ENCODE measurements at regions not wholly inside any gene's neighbourhood (a gene's known extent, or its start where the extent isn't known, plus 50 kb on each side); places are given as distances from the start of the nearest gene placed in this dataset.
"Not testable (repeated sequence)": the region's sequence is repeated elsewhere in the genome, so short reads cannot be mapped to it uniquely, and the experiment has no call there.

- Mint-ChIP-seq H3K9me3 (peaks cover 6% of the 10 kb centered on the region), H3K27ac (no peak overlapping the region), H3K27me3 (peaks cover 5% of the 10 kb centered on the region), H3K4me3 (no peak overlapping the region), H3K4me1 (ENCODE audit: low read depth) (no peaks in the 10 kb centered on the region), H3K36me3 (ENCODE audit: low read depth) (no peaks in the 10 kb centered on the region)
These were observed 175.6 kb upstream of the C1orf174 start for GRCh38 chr1:4075436-4076225.

GRCh38 chr1:4076346-4076745 is 176.3 kb upstream of the C1orf174 start:
- Mint-ChIP-seq H3K27me3 (peaks cover 5% of the 10 kb centered on the region), H3K4me1 (ENCODE audit: low read depth) (no peaks in the 10 kb centered on the region), H3K9me3 (peaks cover 6% of the 10 kb centered on the region), H3K4me3 (no peak overlapping the region), H3K27ac (no peak overlapping the region), H3K36me3 (ENCODE audit: low read depth) (no peaks in the 10 kb centered on the region)

DNA sequence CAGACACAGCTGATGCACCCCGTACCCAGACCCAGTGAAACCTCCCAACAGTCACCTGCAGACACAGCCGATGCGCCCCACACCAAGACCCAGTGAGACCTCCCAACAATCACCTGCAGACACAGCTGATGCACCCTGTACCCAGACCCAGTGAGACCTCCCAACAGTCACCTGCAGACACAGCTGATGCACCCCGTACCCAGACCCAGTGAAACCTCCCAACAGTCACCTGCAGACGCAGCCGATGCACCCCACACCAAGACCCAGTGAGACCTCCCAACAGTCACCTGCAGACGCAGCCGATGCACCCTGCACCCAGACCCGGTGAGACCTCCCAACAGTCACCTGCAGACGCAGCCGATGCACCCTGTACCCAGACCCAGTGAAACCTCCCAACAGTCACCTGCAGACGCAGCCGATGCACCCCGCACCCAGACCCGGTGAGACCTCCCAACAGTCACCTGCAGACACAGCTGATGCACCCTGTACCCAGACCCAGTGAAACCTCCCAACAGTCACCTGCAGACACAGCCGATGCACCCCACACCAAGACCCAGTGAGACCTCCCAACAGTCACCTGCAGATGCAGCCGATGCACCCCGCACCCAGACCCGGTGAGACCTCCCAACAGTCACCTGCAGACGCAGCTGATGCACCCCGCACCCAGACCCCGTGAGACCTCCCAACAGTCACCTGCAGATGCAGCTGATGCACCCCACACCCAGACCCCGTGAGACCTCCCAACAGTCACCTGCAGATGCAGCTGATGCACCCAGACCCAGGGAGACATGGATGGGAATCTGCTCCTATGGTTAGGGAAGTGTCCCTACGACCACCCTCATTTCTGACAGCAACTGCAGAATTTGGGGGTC is 178.3 kb upstream of the C1orf174 start:
- not testable (repeated sequence) for H3K4me1 Mint-ChIP-seq (ENCODE audit: low read depth); H3K27me3 Mint-ChIP-seq; H3K36me3 Mint-ChIP-seq (ENCODE audit: low read depth); H3K4me3 Mint-ChIP-seq; H3K27ac Mint-ChIP-seq; H3K9me3 Mint-ChIP-seq

DNA sequence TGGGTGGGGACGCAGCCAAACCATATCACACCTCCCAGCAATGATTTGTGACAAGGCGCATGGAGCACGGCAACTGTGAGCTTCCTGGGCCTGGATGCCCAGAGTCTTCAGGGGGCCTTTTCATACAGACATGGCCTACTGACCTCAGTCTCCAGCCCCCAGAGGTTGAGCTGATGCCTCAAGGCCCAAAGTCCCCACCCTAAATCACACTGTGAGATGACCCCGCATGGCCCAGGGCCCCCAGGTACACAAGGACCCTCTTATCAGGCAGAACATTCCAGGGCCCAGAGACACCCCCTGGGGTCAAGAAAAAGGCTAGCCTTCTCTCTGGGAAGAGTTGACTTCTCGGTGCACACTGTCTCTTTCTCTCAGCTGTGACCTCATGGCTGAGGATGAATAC is 179.7 kb upstream of the C1orf174 start:
- no peak overlapping the region for H3K4me3 Mint-ChIP-seq
- H3K9me3 Mint-ChIP-seq = peaks cover 6% of the 10 kb centered on the region
- H3K4me1 Mint-ChIP-seq (ENCODE audit: low read depth) = no peaks in the 10 kb centered on the region
- H3K36me3 Mint-ChIP-seq (ENCODE audit: low read depth) = no peaks in the 10 kb centered on the region
- H3K27me3 Mint-ChIP-seq = no peaks in the 10 kb centered on the region
- no peak overlapping the region for H3K27ac Mint-ChIP-seq

GRCh38 chr1:4081806-4082711 is 182.0 kb upstream of the C1orf174 start:
- Mint-ChIP-seq H3K4me3 (no peak overlapping the region), H3K36me3 (ENCODE audit: low read depth) (no peaks in the 10 kb centered on the region), H3K9me3 (peaks cover 6% of the 10 kb centered on the region), H3K27me3 (no peaks in the 10 kb centered on the region), H3K27ac (no peak overlapping the region), H3K4me1 (ENCODE audit: low read depth) (no peaks in the 10 kb centered on the region)

DNA sequence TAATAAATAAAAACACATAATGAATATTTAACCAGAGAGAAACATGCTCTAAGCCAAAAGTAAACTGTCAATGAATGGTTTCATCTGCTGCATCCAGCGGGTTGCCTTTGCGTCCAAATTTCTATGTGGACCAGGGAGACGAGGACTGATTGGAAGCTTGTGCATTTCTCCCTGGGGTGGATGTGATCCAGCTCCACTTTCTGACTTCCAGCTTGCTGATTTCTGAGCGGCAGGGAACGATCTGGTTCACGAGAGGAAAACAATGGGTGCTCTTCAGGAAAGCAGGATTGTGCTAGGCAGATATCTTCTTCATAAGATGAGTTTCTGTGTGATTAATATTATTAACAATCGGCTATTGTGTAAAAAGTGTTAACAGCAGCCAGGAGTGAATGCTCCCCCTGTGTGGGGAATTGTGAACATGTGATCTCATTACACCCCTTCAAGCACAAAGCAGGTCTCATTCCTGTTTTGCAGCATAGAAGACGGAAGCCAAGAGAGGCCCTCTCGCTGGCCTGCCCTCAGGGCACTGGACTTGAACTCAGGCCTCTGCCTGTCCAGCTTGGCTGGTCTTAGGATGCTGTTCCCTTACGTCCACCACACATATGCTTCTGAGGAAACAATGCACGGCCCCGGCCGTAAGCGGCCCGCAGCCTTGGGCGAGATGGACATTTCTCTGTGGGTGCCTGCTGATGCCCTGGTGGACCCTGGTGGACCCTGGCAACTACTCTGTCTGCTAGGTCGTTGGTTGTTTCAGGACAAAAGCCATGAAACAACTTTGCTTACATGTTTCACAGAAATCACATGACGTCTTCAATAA is 183.4 kb upstream of the C1orf174 start:
- H3K27ac Mint-ChIP-seq = no peak overlapping the region
- peaks cover 6% of the 10 kb centered on the region for H3K9me3 Mint-ChIP-seq
- H3K4me3 Mint-ChIP-seq = no peak overlapping the region
- H3K36me3 Mint-ChIP-seq (ENCODE audit: low read depth) = no peaks in the 10 kb centered on the region
- no peaks in the 10 kb centered on the region for H3K27me3 Mint-ChIP-seq
- no peaks in the 10 kb centered on the region for H3K4me1 Mint-ChIP-seq (ENCODE audit: low read depth)

DNA sequence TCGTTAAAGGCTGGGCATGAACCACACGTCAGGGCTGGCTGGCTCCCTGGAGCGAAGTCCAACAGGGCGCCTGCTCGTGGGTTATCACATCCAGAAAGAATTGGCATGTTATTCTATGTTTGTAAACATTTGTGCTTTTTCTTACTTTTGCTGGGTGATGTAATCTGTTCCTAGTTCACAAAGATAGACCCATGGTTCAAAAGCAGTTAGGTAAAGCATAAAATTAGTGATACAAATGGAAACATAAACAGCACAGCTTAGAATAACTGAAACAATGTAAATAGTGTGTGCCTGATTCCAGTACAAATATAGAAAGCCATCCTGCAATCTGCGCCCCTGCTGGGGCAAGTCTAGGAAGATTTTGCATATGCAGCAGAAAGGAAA is 184.0 kb upstream of the C1orf174 start:
- peaks cover 5% of the 10 kb centered on the region for H3K9me3 Mint-ChIP-seq
- H3K4me3 Mint-ChIP-seq = no peak overlapping the region
- H3K4me1 Mint-ChIP-seq (ENCODE audit: low read depth) = no peaks in the 10 kb centered on the region
- H3K36me3 Mint-ChIP-seq (ENCODE audit: low read depth) = no peaks in the 10 kb centered on the region
- H3K27ac Mint-ChIP-seq = no peak overlapping the region
- peaks cover under 1% of the 10 kb centered on the region for H3K27me3 Mint-ChIP-seq

GRCh38 chr1:4084446-4084845 is 184.4 kb upstream of the C1orf174 start:
- Mint-ChIP-seq H3K27me3 (peaks cover 3% of the 10 kb centered on the region), H3K27ac (no peak overlapping the region), H3K9me3 (peaks cover under 1% of the 10 kb centered on the region), H3K4me3 (no peak overlapping the region), H3K4me1 (ENCODE audit: low read depth) (no peaks in the 10 kb centered on the region), H3K36me3 (ENCODE audit: low read depth) (no peaks in the 10 kb centered on the region)

DNA sequence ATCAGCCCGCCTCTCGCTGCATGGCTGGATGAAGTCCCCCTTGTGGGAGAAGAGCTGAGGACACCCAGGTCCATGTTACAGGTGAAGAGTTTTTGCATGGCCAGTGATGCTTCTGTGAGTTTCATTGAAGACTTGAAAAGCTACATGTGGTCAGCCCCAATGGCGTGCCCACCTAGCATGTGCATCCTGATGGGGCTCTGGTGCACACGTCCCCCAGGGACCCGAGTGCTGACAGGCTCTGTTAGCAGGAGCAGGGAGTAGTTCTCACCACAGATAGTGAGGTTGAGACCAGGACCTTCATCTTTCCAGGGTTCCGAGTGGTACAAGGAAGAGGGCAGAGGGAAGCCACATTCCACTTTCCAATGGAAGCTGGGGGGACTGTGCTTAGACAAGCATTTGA is 184.8 kb upstream of the C1orf174 start:
- Mint-ChIP-seq H3K27ac (no peak overlapping the region), H3K4me1 (ENCODE audit: low read depth) (no peaks in the 10 kb centered on the region), H3K36me3 (ENCODE audit: low read depth) (no peaks in the 10 kb centered on the region), H3K9me3 (no peaks in the 10 kb centered on the region), H3K4me3 (no peak overlapping the region), H3K27me3 (peaks cover 3% of the 10 kb centered on the region)

- no peak overlapping the region for H3K4me3 Mint-ChIP-seq
- no peak overlapping the region for H3K27ac Mint-ChIP-seq
These were observed 185.5 kb upstream of the C1orf174 start for GRCh38 chr1:4085546-4085945.

DNA sequence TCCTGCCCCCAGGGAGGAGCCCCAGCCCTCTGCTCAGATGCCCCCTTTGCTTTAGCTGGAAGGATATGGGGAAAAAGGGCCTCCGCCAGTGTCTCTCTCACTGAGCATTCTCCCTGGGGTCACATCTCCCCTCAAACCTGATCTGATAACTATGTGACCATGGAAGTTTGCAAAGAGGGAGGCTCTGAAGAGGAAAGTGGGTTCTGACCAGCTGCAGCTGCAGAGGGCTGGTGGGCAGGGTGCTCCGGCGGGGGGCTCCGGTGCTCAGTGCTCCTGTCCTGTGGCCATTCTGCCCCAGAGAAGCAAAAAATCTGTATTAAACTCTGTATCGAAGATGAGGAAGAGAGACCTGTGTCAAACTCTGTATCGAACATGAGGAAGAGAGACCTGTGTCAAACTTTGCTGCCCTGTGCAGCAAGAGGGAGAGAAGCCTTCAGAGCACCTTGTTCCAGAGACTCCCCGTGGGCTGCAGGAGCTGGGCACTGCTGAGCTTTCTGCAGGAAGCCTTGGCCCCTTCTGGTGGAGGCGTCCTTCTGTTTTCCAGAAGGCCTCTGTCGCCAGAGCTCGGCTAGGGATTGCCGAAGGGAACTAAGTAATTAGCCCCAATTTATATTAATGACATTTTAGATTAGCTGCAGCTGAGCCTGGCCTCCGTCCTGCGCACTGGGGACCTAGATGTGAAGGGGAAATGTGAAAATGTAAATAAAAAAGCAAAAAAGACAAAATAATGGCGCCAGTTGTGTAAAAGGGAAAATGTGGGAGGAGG is 186.2 kb upstream of the C1orf174 start:
- Mint-ChIP-seq H3K4me1 (ENCODE audit: low read depth) (no peaks in the 10 kb centered on the region), H3K27me3 (peaks cover 3% of the 10 kb centered on the region), H3K9me3 (no peaks in the 10 kb centered on the region), H3K27ac (no peak overlapping the region), H3K36me3 (ENCODE audit: low read depth) (no peaks in the 10 kb centered on the region), H3K4me3 (no peak overlapping the region)

More at GRCh38 chr1:4085546-4085945, 185.5 kb upstream of the C1orf174 start:
- no peaks in the 10 kb centered on the region for H3K36me3 Mint-ChIP-seq (ENCODE audit: low read depth)
- no peaks in the 10 kb centered on the region for H3K4me1 Mint-ChIP-seq (ENCODE audit: low read depth)
- peaks cover 3% of the 10 kb centered on the region for H3K27me3 Mint-ChIP-seq
- H3K9me3 Mint-ChIP-seq = no peaks in the 10 kb centered on the region

- Mint-ChIP-seq H3K27ac (no peak overlapping the region), H3K36me3 (ENCODE audit: low read depth) (no peaks in the 10 kb centered on the region), H3K4me1 (ENCODE audit: low read depth) (no peaks in the 10 kb centered on the region), H3K9me3 (no peaks in the 10 kb centered on the region), H3K27me3 (peaks cover 3% of the 10 kb centered on the region), H3K4me3 (no peak overlapping the region)
These were observed 186.8 kb upstream of the C1orf174 start for GRCh38 chr1:4086921-4087320.

DNA sequence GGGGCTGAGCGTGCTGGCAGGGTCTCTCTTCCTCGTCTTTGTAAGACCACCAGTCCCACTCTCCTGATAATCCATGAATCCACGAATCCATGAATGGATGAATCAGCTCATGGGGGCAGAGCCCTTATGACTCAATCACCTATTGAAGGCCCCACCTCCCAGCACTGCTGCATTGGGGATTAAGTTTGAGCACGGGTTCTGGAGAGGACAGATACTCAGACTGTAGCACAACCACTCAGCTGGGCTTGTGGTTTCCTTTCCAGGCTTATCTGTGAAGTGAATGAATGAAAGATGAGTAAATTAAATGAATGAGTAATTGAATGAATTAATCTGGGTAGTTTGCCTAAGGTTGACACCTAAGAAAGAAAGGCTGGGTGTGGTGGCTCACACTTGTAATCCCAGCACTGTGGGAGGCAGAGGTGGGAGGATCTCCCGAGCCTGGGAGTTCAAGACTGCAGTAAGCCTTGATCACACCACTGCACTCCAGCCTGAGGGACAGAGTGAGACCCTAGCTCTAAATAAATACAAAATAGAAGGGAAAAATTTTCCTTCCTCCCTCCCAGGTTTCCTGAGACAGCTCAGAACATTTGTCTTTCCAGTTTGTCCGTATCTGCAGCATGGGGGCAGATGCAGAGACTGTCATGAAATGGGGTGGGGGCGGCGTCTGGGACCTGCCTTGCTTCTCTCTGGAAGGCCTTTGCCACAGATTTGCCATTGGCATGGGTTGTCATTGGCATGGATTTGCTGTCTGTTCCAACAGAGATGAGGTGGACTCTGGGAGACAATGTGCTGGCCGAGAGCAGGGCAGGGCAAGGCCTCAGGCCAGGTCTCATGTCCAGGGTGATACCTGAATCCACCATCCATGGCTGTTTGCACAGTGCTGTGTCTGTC is 187.7 kb upstream of the C1orf174 start:
- no peaks in the 10 kb centered on the region for H3K36me3 Mint-ChIP-seq (ENCODE audit: low read depth)
- H3K27me3 Mint-ChIP-seq = peaks cover 3% of the 10 kb centered on the region
- H3K4me3 Mint-ChIP-seq = no peak overlapping the region
- no peaks in the 10 kb centered on the region for H3K4me1 Mint-ChIP-seq (ENCODE audit: low read depth)
- H3K27ac Mint-ChIP-seq = no peak overlapping the region
- H3K9me3 Mint-ChIP-seq = peaks cover 3% of the 10 kb centered on the region
